ENCODE measurements at regions not wholly inside any gene's neighbourhood (a gene's known extent, or its start where the extent isn't known, plus 50 kb on each side); places are given as distances from the start of the nearest gene placed in this dataset.

- TF ChIP-seq, protein P1, sequence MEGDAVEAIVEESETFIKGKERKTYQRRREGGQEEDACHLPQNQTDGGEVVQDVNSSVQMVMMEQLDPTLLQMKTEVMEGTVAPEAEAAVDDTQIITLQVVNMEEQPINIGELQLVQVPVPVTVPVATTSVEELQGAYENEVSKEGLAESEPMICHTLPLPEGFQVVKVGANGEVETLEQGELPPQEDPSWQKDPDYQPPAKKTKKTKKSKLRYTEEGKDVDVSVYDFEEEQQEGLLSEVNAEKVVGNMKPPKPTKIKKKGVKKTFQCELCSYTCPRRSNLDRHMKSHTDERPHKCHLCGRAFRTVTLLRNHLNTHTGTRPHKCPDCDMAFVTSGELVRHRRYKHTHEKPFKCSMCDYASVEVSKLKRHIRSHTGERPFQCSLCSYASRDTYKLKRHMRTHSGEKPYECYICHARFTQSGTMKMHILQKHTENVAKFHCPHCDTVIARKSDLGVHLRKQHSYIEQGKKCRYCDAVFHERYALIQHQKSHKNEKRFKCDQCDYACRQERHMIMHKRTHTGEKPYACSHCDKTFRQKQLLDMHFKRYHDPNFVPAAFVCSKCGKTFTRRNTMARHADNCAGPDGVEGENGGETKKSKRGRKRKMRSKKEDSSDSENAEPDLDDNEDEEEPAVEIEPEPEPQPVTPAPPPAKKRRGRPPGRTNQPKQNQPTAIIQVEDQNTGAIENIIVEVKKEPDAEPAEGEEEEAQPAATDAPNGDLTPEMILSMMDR (IDR thresholded peaks at IDR 0.05), result no peak
- TF ChIP-seq POLR2A (IDR thresholded peaks at IDR 0.05), result no peak
Observed at GRCh38 chr3:83033133-83033532, 1271.7 kb upstream of the GBE1 start.

All from heart left ventricle (tissue), 13 donors.